H9 (cell line): ENCODE measurements at regions not wholly inside any gene's neighbourhood (a gene's known extent, or its start where the extent isn't known, plus 50 kb on each side); places are given as distances from the start of the nearest gene placed in this dataset.

Experiments
- DNase-seq: peaks from one replicate; pipeline ENCODE4 v3.0.0-alpha.2; 2017
- H2AFZ ChIP-seq: one replicate; pipeline ENCODE4 v1.6.1; 2013; ENCODE audit warnings: mild to moderate bottlenecking, low read length, control low read depth, moderate library complexity
- H2AK5ac ChIP-seq: 2 replicates; pipeline ENCODE4 v1.6.1; 2013; ENCODE audit warnings: low read length, control low read depth, mixed read lengths; ENCODE audit not compliant: insufficient read length
- H2BK120ac ChIP-seq: one replicate; pipeline ENCODE4 v1.6.1; 2013; ENCODE audit warnings: low read depth, mild to moderate bottlenecking, low read length, control low read depth, inconsistent platforms; ENCODE audit not compliant: poor library complexity, severe bottlenecking
- H2BK12ac ChIP-seq: 2 replicates; pipeline ENCODE4 v1.6.1; 2013; ENCODE audit warnings: low read length, control low read depth, mixed read lengths, low read depth; ENCODE audit not compliant: insufficient read length
- H2BK15ac ChIP-seq: 2 replicates; pipeline ENCODE4 v1.6.1; 2013; ENCODE audit warnings: low read depth, low read length, control low read depth
- H2BK20ac ChIP-seq: one replicate; pipeline ENCODE4 v1.6.1; 2013; ENCODE audit warnings: low read depth, mild to moderate bottlenecking, low read length, control low read depth, inconsistent platforms; ENCODE audit not compliant: poor library complexity, severe bottlenecking
- H2BK5ac ChIP-seq: 2 replicates; pipeline ENCODE4 v1.6.1; 2013; ENCODE audit warnings: low read length, control low read depth, mixed read lengths; ENCODE audit not compliant: insufficient read length
- H3K14ac ChIP-seq: 2 replicates; pipeline ENCODE4 v1.6.1; 2013; ENCODE audit warnings: low read length, control low read depth; ENCODE audit not compliant: insufficient read depth
- H3K18ac ChIP-seq: 2 replicates; pipeline ENCODE4 v1.6.1; 2013; ENCODE audit warnings: low read depth, mild to moderate bottlenecking, mixed read lengths, low read length, control low read depth; ENCODE audit not compliant: insufficient read length
- H3K23ac ChIP-seq: 2 replicates; pipeline ENCODE4 v1.6.1; 2013; ENCODE audit warnings: low read length, control low read depth, mixed read lengths, low read depth; ENCODE audit not compliant: insufficient read length
- H3K23me2 ChIP-seq: 2 replicates; pipeline ENCODE4 v1.6.1; 2013; ENCODE audit warnings: low read depth, mild to moderate bottlenecking, mixed read lengths, low read length, control low read depth; ENCODE audit not compliant: insufficient read length, poor library complexity, severe bottlenecking
- H3K27ac ChIP-seq: 2 replicates; pipeline ENCODE4 v1.5.1; 2013; ENCODE audit warnings: low read length, control low read depth, mixed read lengths, low read depth; ENCODE audit not compliant: insufficient read length
- H3K27me3 ChIP-seq: 2 replicates; pipeline ENCODE4 v1.6.1; 2013; ENCODE audit warnings: low read length, control low read depth, inconsistent platforms; ENCODE audit not compliant: insufficient read depth
- H3K4ac ChIP-seq: 2 replicates; pipeline ENCODE4 v1.6.1; 2013; ENCODE audit warnings: low read depth, mild to moderate bottlenecking, control low read depth, inconsistent platforms, low read length, moderate library complexity
- H3K4me1 ChIP-seq: 2 replicates; pipeline ENCODE4 v1.6.1; 2013; ENCODE audit warnings: low read length, control low read depth, inconsistent platforms; ENCODE audit not compliant: insufficient read depth
- H3K4me2 ChIP-seq: 2 replicates; pipeline ENCODE4 v1.6.1; 2013; ENCODE audit warnings: low read length, control low read depth, mixed read lengths; ENCODE audit not compliant: insufficient read length, insufficient read depth
- H3K56ac ChIP-seq: 2 replicates; pipeline ENCODE4 v1.6.1; 2013; ENCODE audit warnings: low read depth, mild to moderate bottlenecking, mixed read lengths, low read length, control low read depth; ENCODE audit not compliant: insufficient read length
- H3K79me1 ChIP-seq: 2 replicates; pipeline ENCODE4 v1.6.1; 2013; ENCODE audit warnings: low read depth, mild to moderate bottlenecking, moderate library complexity, low read length, control low read depth, inconsistent platforms; ENCODE audit not compliant: insufficient read depth, poor library complexity, severe bottlenecking
- H3K79me2 ChIP-seq: 2 replicates; pipeline ENCODE4 v1.6.1; 2013; ENCODE audit warnings: low read length, control low read depth, inconsistent platforms; ENCODE audit not compliant: insufficient read depth
- H3K9ac ChIP-seq: 2 replicates; pipeline ENCODE4 v1.6.1; 2013; ENCODE audit warnings: low read length, control low read depth, mixed read lengths; ENCODE audit not compliant: insufficient read length; ENCODE audit errors: extremely low read depth
- H3K9me3 ChIP-seq: one replicate; pipeline ENCODE4 v1.6.1; 2013; ENCODE audit warnings: low read depth, low read length, inconsistent platforms; ENCODE audit not compliant: control insufficient read depth
- H3T11ph ChIP-seq: one replicate; pipeline ENCODE4 v1.6.1; 2013; ENCODE audit warnings: mild to moderate bottlenecking, low read length, control low read depth, inconsistent platforms
- H4K20me1 ChIP-seq: one replicate; pipeline ENCODE4 v1.6.1; 2013; ENCODE audit not compliant: control insufficient read depth, insufficient read length, insufficient read depth
- H4K5ac ChIP-seq: 2 replicates; pipeline ENCODE4 v1.6.1; 2013; ENCODE audit warnings: low read depth, mild to moderate bottlenecking, mixed read lengths, low read length, control low read depth; ENCODE audit not compliant: insufficient read length
- H4K8ac ChIP-seq: replicated peaks from 2 replicates; pipeline ENCODE4 v1.6.1; 2013; ENCODE audit warnings: low read length, control low read depth, mixed read lengths, low read depth; ENCODE audit not compliant: insufficient read length
- H4K91ac ChIP-seq: 2 replicates; pipeline ENCODE4 v1.6.1; 2013; ENCODE audit warnings: low read depth, mild to moderate bottlenecking, moderate library complexity, mixed read lengths, low read length, control low read depth; ENCODE audit not compliant: insufficient read length
- H3K27ac Mint-ChIP-seq, 3 experiments: 2 replicates in 2 of 3; 3 replicates in 1 of 3; pipeline ENCODE4 v1.8.0; 2020 to 2021; ENCODE audit warnings: mixed read lengths in 3 of 3, mild to moderate bottlenecking in 1 of 3, moderate library complexity in 1 of 3
- H3K27me3 Mint-ChIP-seq: 2 replicates; pipeline ENCODE4 v1.8.0; 2021; ENCODE audit warnings: low read depth, mild to moderate bottlenecking, moderate library complexity, mixed read lengths
- H3K36me3 Mint-ChIP-seq, 3 experiments: 2 replicates in 2 of 3; 3 replicates in 1 of 3; pipeline ENCODE4 v1.8.0; 2020 to 2021; ENCODE audit warnings: low read depth in 3 of 3, mixed read lengths in 3 of 3; ENCODE audit not compliant: insufficient read depth in 1 of 3
- H3K4me1 Mint-ChIP-seq, 2 experiments: 2 replicates each; pipeline ENCODE4 v1.8.0; 2020; ENCODE audit warnings: mixed read lengths in 2 of 2
- H3K4me3 Mint-ChIP-seq, 2 experiments: 2 replicates in 1 of 2; 3 replicates in 1 of 2; pipeline ENCODE4 v1.8.0; 2020 to 2021; ENCODE audit warnings: mild to moderate bottlenecking in 2 of 2, mixed read lengths in 2 of 2, moderate library complexity in 1 of 2
- H3K9me3 Mint-ChIP-seq, 2 experiments: 2 replicates in 1 of 2; 3 replicates in 1 of 2; pipeline ENCODE4 v1.8.0; 2020; ENCODE audit warnings: mild to moderate bottlenecking in 2 of 2, mixed read lengths in 2 of 2, moderate library complexity in 1 of 2
- CTCF ChIP-seq: fragments of 200-600 bp; sonication (generic); conservative IDR thresholded peaks from 3 replicates; pipeline ENCODE4 v1.8.0; 2021; ENCODE audit warnings: antibody characterized with exemption, mild to moderate bottlenecking
- WGBS: extraction: QIAGEN DNeasy Blood & Tissue Kit; methylation state at CpG from one replicate; pipeline ENCODE4 v1.1.7; 2013; ENCODE audit warnings: missing lambda C conversion rate, low lambda C conversion rate, mixed read lengths; ENCODE audit not compliant: insufficient read length; ENCODE audit errors: extremely low coverage; 5-methylcytosine and 5-hydroxymethylcytosine counted together

GRCh38 chr1:78427506-78427905 lies 63.3 kb upstream of the PTGFR start:
- H3K4me1 ChIP-seq, result no peaks in the 10 kb centered on the region
- no peak for DNase-seq
- no CpG with 5 or more reads among the region's 2 CpGs for WGBS
- TF ChIP-seq CTCF, result no peak
- no peak overlapping the region for H3K27ac ChIP-seq
- H3K9me3 ChIP-seq, result no peaks in the 10 kb centered on the region
- H2BK12ac ChIP-seq, result no peak overlapping the region
- Mint-ChIP-seq H3K9me3 (no peaks in the 10 kb centered on the region), H3K27me3 (no peaks in the 10 kb centered on the region; the same call in none of the 2 replicates), H3K36me3 (no peaks in the 10 kb centered on the region), H3K4me3 (no peak overlapping the region), H3K4me1 (peaks cover 7 to 16% of the 10 kb centered on the region in 2 experiments), H3K27ac (no peak overlapping the region)
- no peak overlapping the region for H3T11ph ChIP-seq
- no peaks in the 10 kb centered on the region for H3K79me1 ChIP-seq
- no peak overlapping the region for H3K9ac ChIP-seq
- H2AFZ ChIP-seq, result no peak overlapping the region
- H4K20me1 ChIP-seq, result no peaks in the 10 kb centered on the region
- no peak overlapping the region for H3K18ac ChIP-seq
- no peak overlapping the region for H3K4ac ChIP-seq
- no peak overlapping the region for H2AK5ac ChIP-seq
- no peaks in the 10 kb centered on the region for H3K27me3 ChIP-seq
- H4K8ac ChIP-seq, result no peak overlapping the region
- no peak overlapping the region for H2BK20ac ChIP-seq
- no peak overlapping the region for H3K4me2 ChIP-seq
- H2BK15ac ChIP-seq, result no peak overlapping the region
- H3K79me2 ChIP-seq, result no peaks in the 10 kb centered on the region
- H3K56ac ChIP-seq, result no peak overlapping the region
- H4K5ac ChIP-seq, result no peak overlapping the region
- H3K23ac ChIP-seq, result no peak overlapping the region
- no peaks in the 10 kb centered on the region for H3K23me2 ChIP-seq
- no peak overlapping the region for H4K91ac ChIP-seq
- H2BK120ac ChIP-seq, result no peak overlapping the region
- no peak overlapping the region for H3K14ac ChIP-seq
- no peak overlapping the region for H2BK5ac ChIP-seq
